ENCODE measurements at regions not wholly inside any gene's neighbourhood (a gene's known extent, or its start where the extent isn't known, plus 50 kb on each side); places are given as distances from the start of the nearest gene placed in this dataset.

DNA sequence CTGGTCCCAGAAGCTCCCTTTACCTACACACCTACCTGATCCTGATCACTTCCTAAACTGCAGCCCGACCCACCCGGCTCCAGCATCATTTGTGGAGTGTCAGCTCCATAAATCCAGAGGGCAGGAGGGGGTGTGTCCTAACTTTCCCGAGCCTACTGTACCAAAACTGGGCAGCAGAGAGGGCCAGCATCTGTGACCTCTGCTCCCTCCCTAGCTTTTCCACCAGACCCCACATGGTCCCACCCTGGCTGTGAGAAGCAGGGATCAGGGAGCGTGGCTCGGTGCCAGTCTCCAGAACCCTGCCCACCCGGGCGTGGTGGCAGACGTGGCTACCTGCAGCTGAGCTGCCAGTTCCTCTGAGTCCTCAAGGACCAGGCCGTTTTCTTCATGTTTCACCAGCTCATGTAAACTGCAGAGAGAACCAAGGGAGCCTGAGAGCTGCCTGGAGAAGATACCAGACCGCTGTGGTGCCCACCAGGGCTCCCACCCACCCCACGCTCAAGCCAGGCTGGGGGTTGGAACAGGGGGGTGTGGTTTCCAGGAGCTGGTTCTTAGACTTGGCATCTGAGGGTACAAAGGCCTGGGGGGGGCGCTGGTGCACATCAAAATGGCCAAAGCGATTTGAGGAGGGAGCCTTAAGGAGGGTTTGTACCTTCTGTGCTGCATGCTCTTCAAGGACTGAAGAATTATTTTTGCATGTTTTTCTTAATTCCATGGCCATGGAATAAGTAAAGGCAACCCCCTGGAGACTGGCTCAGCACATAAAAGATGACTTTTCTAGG, 76.7 kb upstream of the DRD5 start:
- TF ChIP-seq, protein P1, sequence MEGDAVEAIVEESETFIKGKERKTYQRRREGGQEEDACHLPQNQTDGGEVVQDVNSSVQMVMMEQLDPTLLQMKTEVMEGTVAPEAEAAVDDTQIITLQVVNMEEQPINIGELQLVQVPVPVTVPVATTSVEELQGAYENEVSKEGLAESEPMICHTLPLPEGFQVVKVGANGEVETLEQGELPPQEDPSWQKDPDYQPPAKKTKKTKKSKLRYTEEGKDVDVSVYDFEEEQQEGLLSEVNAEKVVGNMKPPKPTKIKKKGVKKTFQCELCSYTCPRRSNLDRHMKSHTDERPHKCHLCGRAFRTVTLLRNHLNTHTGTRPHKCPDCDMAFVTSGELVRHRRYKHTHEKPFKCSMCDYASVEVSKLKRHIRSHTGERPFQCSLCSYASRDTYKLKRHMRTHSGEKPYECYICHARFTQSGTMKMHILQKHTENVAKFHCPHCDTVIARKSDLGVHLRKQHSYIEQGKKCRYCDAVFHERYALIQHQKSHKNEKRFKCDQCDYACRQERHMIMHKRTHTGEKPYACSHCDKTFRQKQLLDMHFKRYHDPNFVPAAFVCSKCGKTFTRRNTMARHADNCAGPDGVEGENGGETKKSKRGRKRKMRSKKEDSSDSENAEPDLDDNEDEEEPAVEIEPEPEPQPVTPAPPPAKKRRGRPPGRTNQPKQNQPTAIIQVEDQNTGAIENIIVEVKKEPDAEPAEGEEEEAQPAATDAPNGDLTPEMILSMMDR (conservative IDR thresholded peaks at IDR 0.05 in 1 of 2, IDR thresholded peaks at IDR 0.05 in 1 of 2; ENCODE audit: extremely low read depth in 1 of 2, insufficient read depth in 1 of 2, low read depth in 1 of 2, low read length in 2 of 2): no peak
- no peak for TF ChIP-seq EZH2 (IDR thresholded peaks at IDR 0.05; ENCODE audit: borderline replicate concordance, low read length)
